CMK (cell line): ENCODE measurements at regions not wholly inside any gene's neighbourhood (a gene's known extent, or its start where the extent isn't known, plus 50 kb on each side); places are given as distances from the start of the nearest gene placed in this dataset.

ENCODE experiments used
- DNase-seq: peaks from one replicate; pipeline ENCODE4 v3.0.0-alpha.2; 2010; ENCODE audit warnings: low read depth

DNA sequence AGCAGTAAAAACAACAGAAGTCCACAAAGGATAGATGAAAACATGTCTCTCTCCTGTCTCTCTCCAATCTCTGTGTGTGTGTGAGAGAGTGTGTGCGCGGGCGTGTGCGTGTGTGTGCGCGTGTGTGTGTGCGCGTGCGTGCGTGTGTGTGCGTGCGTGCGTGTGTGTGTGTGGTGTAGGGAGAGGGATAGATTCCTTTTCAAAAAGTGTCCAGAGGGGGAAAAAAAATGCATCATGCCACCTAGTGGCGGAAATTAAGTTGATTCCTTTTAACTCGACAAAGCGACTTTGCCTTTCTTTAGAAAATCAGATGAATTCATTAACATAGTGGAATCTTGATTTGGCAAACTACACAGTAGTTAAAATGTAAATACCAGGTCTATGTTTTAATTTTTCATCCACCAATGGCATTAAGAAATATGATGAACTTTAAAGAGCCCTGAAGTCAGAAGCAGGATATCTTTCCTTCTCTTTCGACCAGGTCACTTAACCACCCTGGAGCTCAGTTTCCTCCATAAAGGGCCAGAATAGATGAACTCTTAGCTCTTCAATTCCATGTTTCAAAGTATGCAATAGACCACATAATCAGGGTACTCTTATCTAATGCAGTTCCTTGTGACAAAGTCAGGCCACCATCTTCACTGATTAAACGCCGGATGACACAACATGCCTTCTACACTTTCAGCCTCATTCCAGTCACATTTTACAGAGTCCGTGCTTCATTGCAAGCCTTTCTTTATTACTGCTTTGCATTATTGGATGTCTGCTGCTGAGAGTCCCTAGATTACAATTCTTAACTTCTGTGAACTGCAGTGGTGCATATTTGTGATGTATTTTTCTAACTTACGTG is 162.8 kb downstream of the FBXO8 start:
- DNase-seq = peak; percentile 49

DNA sequence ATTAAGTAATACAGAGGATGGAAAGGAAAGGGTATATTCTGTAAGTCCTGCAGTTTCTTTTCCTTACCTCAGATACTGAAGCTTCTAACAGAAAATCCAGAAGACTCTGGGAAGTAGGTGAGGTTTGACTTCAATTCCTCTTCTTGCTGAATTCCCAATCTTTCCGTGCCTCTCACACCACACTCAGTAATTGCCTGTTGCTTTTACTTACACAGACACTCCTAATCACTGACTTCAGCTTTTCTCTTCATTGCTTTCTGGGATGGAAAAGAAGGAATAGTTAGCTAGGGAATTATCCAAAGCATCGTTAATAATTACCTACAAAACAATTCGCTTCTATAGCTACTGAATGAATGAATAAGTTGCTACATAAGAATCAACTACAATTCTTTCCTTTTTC is 163.6 kb downstream of the FBXO8 start:
- DNase-seq = no peak

DNA sequence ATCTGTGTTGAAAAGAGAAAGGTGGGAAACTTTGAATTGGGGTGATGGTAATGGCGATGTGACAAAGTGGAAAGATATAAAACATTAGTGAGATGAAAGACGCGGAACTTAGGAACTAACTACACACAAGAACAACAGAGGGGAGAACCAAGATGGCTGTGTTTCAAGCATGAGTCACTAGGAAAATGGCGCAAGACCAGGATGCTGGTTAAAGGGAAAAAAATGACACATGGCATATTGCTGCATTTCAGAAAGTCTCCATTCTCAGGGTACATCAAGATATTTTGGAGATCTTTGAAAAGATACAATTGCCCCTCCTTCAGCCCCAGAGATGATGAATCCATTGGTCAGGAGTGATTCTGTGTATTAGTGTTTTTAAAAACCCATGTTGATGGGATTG is 164.4 kb downstream of the FBXO8 start:
- no peak for DNase-seq

DNA sequence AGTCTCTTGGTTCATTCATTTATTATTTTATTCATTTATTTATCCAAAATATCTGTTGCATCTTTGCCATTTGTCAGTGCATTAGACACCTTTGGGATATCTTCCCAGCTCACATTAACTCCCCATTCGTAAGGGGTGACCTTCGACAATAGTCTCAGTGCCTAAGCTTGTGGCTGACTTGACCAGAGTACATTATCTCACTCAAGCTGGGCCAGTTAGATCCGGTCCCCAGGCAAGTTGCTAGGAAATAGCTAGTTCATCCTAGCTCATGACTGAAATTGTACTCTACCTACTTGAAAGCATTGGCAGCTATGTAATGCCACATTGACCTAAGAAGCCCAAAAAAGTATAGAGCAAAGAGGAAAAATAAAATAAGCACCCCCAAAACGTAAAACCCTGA is 165.3 kb downstream of the FBXO8 start:
- DNase-seq = no peak

DNA sequence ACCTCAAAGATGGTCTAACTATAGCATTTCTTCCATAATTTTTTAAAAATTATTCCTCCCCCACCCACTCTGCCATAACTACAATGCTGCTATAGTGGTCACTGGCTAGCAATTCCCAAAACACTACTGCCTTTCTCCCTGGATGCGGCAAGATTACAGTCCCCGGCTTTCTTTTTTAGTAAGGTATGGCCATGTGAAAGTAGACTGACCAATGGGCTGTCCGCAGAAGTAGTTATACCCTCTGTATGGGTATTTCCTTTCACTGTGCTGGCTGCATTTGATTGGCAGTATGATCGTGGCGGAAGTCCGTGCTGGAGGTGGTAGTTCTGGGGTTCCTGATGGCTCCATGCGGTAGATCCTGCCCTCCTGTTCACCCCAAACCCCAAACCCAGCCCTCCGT is 166.0 kb downstream of the FBXO8 start:
- no peak for DNase-seq

DNA sequence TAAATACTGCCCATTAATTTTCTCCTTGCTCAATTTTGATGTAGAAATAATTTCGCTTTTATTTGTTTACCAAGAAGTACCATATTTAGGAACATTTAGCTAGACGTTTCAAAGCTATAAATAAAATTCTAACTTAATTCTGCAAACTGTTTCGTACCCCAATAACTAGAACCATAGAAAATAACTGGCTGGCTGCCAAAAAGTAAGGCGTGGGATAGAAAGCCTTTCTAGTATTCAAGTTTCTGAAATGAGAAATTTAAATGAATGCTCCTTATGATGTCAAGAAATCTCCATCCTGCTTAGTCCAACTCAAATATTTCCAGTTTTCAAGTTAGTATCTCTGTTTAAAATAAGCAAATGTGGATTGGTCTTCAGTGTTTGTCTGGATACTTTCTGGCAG is 167.4 kb downstream of the FBXO8 start:
- DNase-seq = no peak

DNA sequence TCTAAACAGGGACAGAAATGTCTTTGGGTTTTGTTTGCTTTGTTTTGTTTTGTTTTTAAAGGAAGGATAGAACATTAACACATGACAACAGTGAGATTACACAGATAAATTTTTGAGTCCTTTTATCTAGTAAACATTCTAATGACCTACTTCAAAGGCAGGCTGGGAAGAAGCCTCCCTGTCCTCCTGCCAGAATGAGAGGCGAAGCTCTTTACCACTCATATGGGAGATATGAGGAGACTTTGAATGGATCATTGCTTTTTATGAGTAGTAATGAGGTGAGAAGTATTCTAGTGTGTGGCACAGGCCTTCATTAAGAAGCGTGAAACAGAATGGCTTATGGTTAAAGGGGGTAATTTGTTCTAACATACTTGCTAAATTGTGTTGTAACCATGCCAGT is 172.0 kb downstream of the FBXO8 start:
- no peak for DNase-seq

DNA sequence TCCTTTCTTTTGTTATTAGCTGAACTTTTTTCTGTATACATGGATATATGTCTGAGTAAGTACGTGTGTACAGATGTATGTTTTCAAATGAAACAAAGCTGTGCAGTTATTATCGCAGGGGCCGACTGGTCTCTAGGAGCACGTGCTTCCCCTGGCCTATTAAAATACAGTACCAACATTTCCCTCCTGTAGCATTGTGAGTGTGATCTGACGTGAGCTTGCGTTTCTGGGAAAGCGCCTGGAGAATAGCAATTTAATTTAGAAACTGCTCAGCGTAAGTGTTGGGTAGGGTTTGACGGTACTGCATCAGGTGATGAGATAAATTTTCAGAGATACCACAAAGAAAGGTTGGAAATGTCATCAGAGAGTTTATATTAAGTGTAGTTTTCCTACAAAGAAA is 173.3 kb downstream of the FBXO8 start:
- DNase-seq = no peak

DNA sequence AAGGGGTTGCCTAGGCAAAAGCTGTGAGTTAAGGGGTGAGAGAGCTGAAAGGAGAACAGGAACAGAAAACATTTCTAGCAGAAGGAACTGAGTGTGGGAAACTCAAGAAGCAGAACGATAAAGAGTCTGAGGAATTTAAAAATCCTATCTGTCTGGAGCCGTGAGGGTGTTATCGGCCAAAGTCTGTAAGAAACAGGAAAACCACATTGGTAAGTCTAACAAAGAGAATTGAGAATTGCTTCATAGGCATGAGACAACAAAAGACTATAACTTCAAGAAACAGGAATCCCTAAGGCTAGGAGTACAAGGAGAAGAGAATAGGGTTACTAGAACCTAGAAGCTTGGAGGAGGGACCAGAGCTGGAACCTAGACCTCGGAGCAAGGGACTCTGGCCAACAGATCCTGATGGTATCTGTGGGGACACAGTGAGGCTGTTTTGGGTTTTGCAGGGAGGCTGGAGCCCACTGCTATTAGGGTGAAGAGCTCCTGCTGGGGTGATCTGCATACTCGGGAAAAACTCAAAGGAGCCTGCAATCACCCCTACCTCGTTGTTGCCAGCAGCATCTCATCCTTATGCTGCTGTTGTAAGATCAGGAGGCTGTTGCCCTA is 175.6 kb downstream of the FBXO8 start:
- DNase-seq = no peak

DNA sequence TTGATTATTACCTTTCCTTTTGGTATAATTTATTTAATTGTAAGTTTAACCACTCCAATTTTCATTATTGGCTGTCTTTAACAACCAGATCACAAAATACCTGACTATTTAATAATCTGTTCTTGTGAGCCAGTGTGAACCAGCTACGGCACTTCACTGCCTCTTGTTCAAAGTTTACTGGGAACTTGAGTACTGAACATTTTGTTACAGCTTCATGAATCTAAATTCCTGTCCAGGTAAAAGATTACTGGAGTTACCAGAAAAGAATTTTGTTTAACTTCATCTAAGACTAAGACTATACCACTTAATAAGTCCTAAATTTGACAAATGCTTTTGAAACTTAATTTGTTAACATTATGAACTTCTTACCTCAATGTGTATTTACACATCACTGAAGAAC is 178.3 kb downstream of the FBXO8 start:
- DNase-seq = no peak

DNA sequence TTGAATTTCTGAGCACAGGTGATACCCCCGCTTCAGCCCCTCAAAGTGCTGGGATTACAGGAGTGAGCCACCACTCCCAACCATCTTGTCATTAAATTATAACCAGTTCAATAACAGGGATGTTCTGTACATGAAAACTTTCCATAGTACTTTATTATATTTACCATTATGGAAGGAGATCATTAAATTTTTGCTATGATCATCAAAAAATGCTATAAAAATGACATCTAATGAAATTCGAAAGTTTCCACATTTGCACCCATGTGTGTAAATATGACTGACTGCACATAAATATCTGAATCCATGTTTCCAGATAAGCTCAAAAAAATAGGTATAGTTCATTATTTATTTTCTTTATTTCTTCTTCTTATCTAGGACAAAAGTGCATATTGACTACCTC is 182.6 kb downstream of the FBXO8 start:
- DNase-seq = no peak

DNA sequence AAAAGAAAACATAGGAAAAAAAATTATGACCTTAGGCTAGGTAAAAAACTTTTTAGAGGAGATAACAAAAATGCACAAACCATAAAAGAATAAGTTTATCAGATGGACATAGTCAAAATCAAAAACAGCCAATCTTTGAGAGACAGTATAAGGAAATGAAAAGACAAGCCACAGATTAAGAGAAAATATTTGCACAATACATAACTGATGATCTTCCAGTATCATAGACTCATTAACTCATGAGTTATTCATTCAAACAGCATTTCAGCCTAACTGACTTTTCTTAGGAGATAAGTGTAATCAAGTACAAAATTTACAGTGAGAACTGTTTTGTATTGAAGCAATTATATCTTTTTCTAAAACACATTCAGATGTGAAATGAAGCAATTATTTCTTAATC is 183.8 kb downstream of the FBXO8 start:
- no peak for DNase-seq

DNA sequence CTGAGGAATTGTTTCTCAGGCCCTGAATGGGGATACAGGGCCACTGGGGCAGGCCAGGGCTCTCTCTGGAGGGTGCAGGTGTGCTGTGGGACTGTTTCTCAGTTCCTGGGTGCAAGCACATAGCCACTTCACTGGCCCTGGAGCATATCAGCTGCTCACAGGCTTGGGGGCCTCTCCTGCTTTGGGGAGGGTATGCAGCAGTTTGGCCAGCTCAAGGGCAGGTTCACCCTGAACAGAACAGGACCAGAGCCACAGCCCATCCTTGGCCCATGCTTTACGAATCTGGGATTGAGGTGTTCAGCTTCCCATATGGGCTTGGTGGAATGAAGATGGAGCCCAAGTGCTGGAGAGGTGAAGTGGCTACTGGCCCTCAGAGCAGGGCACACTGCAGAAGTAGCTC is 186.5 kb downstream of the FBXO8 start:
- DNase-seq = no peak

DNA sequence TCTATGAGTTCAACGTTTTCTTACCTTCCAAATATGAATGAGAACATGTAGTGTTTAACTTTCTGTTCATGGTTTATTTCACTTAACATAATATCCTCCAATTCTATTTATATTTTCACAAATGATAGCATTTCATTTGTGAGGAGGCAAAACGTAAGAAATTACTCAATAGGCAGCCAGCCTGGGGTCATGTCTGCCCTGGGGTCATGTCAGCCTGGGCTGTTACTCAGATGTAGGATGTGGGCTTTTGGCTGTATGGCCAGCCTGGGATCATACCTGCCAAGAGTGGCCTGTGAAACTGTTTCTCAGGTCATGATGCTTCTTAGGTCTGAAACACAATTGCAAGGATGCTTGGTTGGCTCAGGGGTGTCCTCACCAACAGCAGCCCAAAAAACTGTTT is 187.0 kb downstream of the FBXO8 start:
- DNase-seq = no peak

DNA sequence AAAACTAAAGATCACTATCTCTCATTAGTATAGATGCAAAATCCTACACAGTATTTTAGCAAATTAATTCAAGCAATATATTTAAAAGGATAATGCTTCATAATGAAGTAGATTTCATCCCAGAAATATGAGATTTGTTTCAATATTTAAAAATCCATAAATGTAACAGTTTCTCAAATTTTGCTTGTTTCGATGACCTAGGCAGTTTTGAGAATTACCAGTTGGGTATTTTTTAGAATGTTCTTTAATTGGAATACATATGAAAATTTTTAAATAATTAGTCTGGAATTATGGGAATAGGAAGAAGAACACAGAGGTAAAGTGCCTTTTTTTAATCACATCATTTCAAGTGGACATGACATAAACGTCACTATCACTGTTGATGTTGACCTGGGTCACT is 192.3 kb downstream of the FBXO8 start:
- no peak for DNase-seq

DNA sequence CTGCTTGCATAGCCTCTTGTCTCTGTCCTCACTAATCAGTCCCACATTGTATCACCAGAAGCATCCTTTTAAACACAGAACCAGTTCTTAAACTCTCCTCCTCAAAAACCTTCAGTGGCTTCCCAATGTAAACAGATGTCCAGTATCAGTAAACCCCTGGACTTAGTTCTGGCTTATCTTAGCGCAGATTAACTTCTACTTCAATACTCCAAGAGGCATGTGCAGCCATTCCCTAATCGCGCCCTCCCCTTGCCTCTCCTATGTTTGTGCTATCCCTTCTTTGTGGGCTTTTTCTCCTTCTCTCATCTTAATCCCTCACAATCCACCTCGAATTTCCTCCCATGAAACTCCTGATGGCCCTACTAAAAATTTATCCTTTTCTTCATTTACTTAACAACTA is 193.8 kb downstream of the FBXO8 start:
- no peak for DNase-seq

DNA sequence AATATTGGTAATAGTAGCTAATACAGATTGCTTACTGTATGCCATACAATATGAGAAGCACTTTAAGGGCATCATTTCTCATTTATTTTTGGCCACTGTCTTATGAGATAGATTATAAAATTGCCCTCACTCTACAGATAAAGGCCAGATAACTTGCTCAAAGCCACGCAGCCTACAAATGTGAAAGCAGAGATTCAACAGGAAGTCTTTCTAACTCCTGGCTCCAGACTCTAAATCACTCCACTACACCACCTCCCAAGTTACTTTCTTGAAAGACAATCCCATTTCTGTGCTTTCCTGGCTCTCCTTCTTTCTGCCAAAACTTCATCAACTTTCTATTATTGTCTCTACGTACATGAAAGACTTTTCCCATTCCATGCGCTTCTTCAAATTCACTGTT is 194.7 kb downstream of the FBXO8 start:
- no peak for DNase-seq

DNA sequence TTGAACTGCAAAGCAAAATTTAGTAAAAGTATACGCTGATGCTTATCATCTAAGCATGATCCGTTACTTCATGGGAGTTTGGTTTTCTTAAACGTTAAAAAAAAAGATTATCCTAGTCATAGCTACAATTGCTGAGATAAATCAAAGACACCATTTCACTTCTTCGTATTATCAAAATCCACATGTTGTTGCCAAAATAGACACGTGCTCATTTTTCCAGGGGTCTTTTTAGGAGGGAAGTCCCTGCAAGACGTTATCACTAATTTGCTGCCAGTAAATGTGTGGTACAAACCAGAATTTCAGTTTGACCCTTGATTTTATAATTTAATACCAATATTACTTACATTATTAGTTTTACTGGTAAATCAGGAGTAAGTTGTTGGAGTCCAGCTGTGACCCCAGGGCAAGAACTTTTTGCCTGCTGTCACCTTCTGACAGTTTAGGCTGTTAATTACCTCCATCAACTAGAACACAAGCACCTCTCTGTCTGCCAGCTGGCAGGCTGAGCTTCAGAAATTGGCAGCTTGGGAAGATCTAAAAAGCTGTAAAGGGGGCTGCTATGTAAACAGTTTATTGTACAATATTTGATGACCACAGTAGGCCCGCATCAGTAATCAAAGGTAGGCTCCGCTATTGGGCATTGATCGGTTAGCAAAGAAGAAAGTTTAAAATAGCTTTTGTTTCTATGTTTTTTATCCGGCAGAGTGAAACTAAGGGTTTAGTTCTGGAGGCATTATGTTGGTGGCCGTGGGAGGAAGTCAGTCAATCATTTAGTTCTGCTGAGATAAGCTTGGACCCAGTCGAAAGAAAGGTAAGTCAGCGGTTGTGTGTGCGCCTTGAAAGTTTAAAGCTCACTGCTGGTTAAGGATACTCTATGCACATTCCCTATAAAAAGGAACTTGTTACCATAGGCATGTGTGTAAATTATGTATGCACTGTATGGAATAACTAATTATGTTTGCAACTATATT is 196.4 kb downstream of the FBXO8 start:
- DNase-seq = no peak

DNA sequence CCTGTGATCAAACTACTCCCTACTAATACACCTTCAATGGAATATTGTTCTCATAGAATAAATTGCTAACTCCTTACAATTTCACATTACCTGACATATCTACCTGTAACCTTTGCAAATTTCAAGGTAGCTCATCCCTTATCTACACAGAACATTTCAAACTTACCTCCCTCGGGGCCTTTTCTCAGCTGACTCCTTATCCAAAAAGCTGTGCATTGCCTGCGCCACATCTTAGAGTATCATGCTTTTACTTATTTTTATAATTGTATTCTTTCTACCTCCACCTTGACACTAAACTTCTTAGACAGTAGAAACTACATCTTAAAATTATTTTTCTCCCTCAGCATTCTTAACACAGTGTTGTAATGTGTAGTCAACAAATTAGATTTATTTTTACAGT is 198.5 kb downstream of the FBXO8 start:
- no peak for DNase-seq

DNA sequence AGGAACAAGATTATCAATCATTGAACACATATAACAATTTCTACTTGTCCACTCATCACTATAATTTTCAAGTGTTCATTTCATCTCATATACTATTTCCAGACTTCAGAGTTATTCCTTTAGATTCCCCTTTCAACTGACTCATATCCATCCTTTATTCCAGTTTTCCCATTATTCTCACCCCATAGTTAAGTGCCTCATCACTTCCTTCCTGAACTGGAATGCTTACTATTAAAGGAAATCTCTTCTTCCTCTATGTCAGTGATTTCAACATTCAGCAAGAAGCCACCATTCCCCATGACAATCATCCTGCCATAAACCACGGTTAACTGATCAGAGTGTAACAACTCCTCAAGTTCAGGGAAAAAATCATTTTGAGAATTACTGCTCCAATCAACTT is 198.9 kb downstream of the FBXO8 start:
- DNase-seq = no peak

DNA sequence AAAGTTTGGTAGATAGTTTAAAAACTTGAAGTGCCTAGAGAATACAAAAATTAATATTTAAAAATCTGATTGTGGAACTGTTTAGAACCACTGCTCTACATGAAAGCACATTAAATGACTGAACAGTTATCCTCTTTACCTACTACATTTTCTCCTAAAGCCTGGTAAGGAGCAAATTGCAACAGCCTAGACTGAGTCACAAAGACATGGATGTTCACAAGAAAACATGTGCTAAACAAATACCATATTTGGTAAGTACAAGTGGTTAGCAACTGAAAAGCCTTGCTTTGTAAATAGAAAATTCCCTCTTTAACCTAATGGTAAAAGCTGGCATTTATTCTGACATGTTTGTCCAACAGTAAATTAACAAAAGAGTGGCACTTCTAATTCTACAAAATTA is 203.1 kb downstream of the FBXO8 start:
- DNase-seq = no peak

DNA sequence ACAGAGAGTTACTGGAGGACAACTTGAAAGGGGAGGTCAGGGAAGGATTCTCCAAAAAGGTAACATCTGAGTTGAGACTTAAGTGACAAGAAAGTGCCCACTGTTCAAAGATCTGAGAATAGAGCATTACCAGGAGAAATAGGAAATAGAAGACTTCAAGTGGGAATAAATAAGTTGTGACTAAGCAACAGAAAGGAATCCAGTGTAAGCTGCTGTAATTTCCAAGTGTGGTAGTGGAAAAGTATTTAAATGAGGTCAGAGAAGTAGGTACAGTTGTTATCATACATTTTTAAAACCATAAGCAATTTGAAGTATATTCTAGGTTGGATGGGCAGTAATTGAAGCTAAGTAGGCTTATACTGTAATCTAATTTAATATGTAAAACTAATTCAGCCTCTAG is 211.9 kb downstream of the FBXO8 start:
- DNase-seq = no peak

DNA sequence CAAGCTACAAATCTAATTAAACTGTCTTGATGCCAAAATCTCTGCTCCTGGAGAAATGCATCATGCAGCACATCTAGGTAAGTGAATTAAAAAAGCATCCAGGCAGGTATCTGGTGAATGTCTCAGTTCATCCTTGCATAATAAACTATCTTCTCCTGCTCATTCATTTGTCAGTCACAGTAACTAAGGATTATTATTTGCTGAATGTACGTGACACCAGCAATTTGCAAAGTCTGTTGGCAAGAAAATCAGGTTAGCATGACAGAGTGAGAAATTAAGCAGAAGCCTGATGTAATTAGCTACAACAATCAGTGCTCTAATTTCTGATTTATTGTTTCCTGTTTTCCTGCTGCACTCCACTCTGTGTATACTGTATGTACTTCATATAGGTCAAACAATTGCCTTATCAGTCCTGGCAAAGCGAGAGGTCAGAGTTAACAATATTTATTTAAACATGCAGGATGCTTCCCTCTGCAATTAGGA is 213.6 kb downstream of the FBXO8 start:
- DNase-seq = no peak
